GM12873 (cell line): ENCODE measurements at regions not wholly inside any gene's neighbourhood (a gene's known extent, or its start where the extent isn't known, plus 50 kb on each side); places are given as distances from the start of the nearest gene placed in this dataset.

Source experiments
- CTCF ChIP-seq: IDR thresholded peaks from 2 replicates; pipeline ENCODE4 v1.5.1; 2012; ENCODE audit warnings: low read depth, mild to moderate bottlenecking, moderate library complexity, low read length, control low read depth; ENCODE audit not compliant: insufficient read depth; ENCODE audit errors: missing control alignments

GRCh38 chr11:81211050-81211449 lies 1522.6 kb downstream of the FAM181B start:
- no peak for TF ChIP-seq CTCF

DNA sequence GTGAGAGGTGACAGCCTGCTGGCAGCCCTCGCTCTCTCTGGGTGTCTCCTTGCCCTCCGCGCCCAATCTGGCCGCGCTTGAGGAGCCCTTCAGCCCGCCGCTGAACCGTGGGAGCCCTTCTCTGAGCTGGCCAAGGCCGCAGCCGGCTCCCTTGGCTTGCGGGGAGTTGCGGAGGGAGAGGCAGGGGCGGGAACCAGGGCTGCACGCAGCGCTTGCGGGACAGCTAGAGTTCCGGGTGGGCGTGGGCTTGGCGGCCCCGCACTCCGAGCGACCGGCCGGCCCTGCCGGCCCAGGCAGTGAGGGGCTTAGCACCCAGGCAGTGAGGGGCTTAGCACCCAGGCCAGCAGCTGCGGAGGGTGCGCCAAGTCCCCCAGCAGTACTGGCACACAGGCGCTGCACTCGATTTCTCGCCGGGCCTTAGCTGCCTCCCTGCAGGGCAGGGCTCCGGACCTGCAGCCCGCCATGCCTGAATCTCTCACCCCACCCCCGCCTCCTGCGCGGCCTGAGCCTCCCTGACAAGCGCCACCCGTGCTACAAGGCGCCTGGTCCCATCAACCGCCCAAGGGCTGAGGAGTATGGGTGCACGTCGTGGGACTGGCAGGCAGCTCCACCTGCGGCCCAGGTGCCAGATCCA lies 1526.1 kb downstream of the FAM181B start:
- no peak for TF ChIP-seq CTCF

GRCh38 chr11:81203876-81204275 lies 1529.8 kb downstream of the FAM181B start:
- no peak for TF ChIP-seq CTCF

- TF ChIP-seq CTCF: no peak
Observed at GRCh38 chr11:81197396-81197795, 1536.3 kb downstream of the FAM181B start.

DNA sequence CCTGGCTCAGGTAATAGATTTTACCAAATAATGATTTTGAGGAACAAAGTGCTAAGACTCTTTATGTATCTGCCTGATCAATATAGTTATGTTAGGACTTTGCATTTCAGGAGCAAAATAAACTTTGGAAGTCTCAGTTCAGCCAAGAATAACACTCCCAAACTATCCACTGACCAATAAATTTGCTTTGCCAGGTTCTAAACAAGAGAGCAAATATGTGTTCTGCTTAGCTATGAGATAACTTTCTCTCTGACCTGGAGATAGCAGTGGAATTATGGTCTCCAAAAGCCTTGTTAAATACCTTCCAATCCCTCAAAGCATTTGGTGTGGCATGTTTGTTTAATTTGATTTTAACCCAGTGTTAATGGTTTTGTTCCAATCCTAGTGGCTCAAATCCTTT lies 1541.1 kb downstream of the FAM181B start:
- TF ChIP-seq CTCF: no peak

DNA sequence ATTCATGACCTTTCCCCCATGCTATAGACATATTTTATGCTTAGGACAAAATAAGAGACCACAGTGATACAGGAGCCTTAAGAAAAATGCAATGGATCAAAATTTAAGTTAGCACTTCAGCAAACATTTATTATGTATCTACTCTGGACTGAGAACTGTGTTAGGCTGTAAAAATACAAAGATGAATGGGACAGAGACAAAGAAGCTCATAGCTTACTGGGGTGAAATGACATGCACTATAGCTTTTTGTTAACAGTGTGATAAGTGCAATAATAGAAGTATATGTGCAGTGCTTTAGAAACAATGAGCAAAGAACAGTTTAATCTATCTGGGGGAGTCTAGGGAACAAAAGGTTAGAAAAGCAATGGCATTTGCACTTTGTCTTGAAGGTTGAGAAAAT lies 1543.1 kb downstream of the FAM181B start:
- TF ChIP-seq CTCF: no peak

DNA sequence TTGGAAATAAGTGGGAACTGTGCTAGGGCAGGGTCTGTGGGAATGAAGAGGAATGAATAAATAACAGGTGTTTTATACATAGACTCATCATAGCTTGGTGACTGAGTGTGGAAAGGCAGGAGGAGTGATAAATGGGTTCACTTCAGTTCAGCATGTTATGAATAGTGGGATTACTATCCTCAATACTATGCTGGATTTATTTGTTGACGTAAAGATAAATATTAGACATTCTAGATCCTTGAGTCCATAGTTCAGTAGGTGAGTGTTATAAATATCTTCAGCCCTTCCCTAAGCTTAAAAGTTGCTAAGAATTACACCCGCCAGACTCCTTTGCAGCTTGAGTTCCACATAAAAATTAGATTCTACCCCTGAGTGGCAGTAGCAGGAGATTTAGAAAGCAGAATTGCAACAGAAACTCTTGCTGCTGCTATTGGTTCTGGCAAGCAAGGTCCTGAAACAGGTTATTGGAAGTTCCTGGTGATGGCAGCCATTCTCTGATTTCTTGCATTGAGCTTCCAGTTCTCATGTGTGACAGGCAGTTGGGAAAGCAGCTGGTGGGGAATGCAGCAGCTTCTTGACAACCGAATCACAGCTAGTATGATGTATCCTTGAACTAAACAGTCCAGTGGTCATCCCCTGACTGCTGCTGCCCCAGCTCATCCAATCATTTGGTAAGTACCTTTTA lies 1558.9 kb downstream of the FAM181B start:
- TF ChIP-seq CTCF: no peak
